A549 (cell line): ENCODE measurements at regions not wholly inside any gene's neighbourhood (a gene's known extent, or its start where the extent isn't known, plus 50 kb on each side); places are given as distances from the start of the nearest gene placed in this dataset.

Experiments used
- ATAC-seq, 2 experiments: fragments of 200-7000 bp in 1 of 2; fragments of >200 bp in 1 of 2; cut with Nextera tagmentation in 1 of 2; cut with Tn5 transposase in 1 of 2; 3 replicates each; pipeline versions ENCODE4 v1.8.0 to v1.9.1; 2018 to 2020; ENCODE audit warnings: mild to moderate bottlenecking in 1 of 2, moderate library complexity in 1 of 2
- CTCF ChIA-PET: fragments of 300-600 bp; sonication (Branson Sonifier 250); formaldehyde crosslinking; extraction: SDS; loops from one replicate; lab custom pipeline; 2021; ENCODE audit warnings: antibody characterized with exemption, inconsistent platforms; lab: Yijun Ruan, JAX
- POLR2A ChIA-PET: fragments of 350-600 bp; formaldehyde crosslinking; extraction: SDS; loops from one replicate; lab custom pipeline; 2021; ENCODE audit warnings: antibody characterized with exemption, inconsistent platforms; lab: Yijun Ruan, JAX
- DNase-seq, 2 experiments: peaks; one replicate each; pipeline versions ENCODE4 v3.0.0 to v3.0.0-alpha.2; 2011 to 2016; ENCODE audit warnings: low read depth in 1 of 2, low spot score in 1 of 2
- FAIRE-seq: peaks from 2 replicates; lab custom pipeline; 2011; peaks lifted over from hg19 to GRCh38; lab: Jason Lieb, UNC
- H3K27ac ChIP-seq, 2 experiments: fragments of >200 bp; sonication (Bioruptor Twin); formaldehyde crosslinking; 3 replicates each; pipeline ENCODE4 v1.5.1; 2016 to 2017
- H3K4me1 ChIP-seq: fragments of >200 bp; sonication (Bioruptor Twin); formaldehyde crosslinking; 3 replicates; pipeline ENCODE4 v1.6.1; 2016
- H3K4me2 ChIP-seq: fragments of >200 bp; sonication (Bioruptor Twin); formaldehyde crosslinking; 3 replicates; pipeline ENCODE4 v1.6.1; 2016
- H3K4me3 ChIP-seq: fragments of >200 bp; sonication (Bioruptor Twin); formaldehyde crosslinking; 3 replicates; pipeline ENCODE4 v1.5.1; 2016
- H3K9me3 ChIP-seq: fragments of >200 bp; sonication (Bioruptor Twin); formaldehyde crosslinking; 3 replicates; pipeline ENCODE4 v1.6.1; 2016
- BHLHE40 ChIP-seq: IDR thresholded peaks from 2 replicates; pipeline ENCODE4 v1.6.1; 2012; ENCODE audit warnings: low read depth, low read length, inconsistent platforms
- CBX2 ChIP-seq: fragments of 200-600 bp; sonication (generic); IDR thresholded peaks from 2 replicates; pipeline ENCODE4 v1.6.1; 2016; ENCODE audit warnings: low read depth, mild to moderate bottlenecking, borderline replicate concordance
- CEBPB ChIP-seq, 2 experiments: fragments of >200 bp in 1 of 2; sonication (Bioruptor Twin) in 1 of 2; formaldehyde crosslinking in 1 of 2; IDR thresholded peaks; 2 replicates each; pipeline ENCODE4 v1.6.1; 2012 to 2016
- CTCF ChIP-seq: fragments of >200 bp; sonication (Bioruptor Twin); formaldehyde crosslinking; IDR thresholded peaks from 3 replicates; pipeline ENCODE4 v1.5.1; 2016
- EHF ChIP-seq: fragments of 250-450 bp; sonication (Bioruptor Pico); IDR thresholded peaks from 2 replicates; pipeline ENCODE4 v1.5.0; 2020; ENCODE audit warnings: mild to moderate bottlenecking
- EP300 ChIP-seq, 2 experiments: fragments of >200 bp; sonication (Bioruptor Twin); formaldehyde crosslinking; IDR thresholded peaks; 2 replicates in 1 of 2; 3 replicates in 1 of 2; pipeline ENCODE4 v1.6.1; 2016 to 2017
- FOSB ChIP-seq: fragments of 250-450 bp; sonication (Bioruptor Pico); IDR thresholded peaks from 2 replicates; pipeline ENCODE4 v1.5.0; 2020; ENCODE audit warnings: mild to moderate bottlenecking, moderate library complexity
- FOXS1 ChIP-seq: fragments of 250-450 bp; sonication (Bioruptor Pico); IDR thresholded peaks from 2 replicates; pipeline ENCODE4 v1.5.0; 2020; ENCODE audit warnings: mild to moderate bottlenecking, moderate library complexity
- HES2 ChIP-seq: fragments of >200 bp; sonication (Bioruptor Twin); formaldehyde crosslinking; IDR thresholded peaks from 2 replicates; pipeline ENCODE4 v1.6.1; 2016
- HEYL ChIP-seq: fragments of 250-450 bp; sonication (Bioruptor Pico); IDR thresholded peaks from 2 replicates; pipeline ENCODE4 v1.8.0; 2021; ENCODE audit warnings: mild to moderate bottlenecking, moderate library complexity
- HMGXB4 ChIP-seq: fragments of 250-450 bp; sonication (Bioruptor Pico); IDR thresholded peaks from 2 replicates; pipeline ENCODE4 v1.5.0; 2021; ENCODE audit warnings: mild to moderate bottlenecking, moderate library complexity, borderline replicate concordance
- HOXA7 ChIP-seq: fragments of 250-450 bp; sonication (Bioruptor Pico); IDR thresholded peaks from 2 replicates; pipeline ENCODE4 v1.5.0; 2020; ENCODE audit warnings: mild to moderate bottlenecking, moderate library complexity
- HOXB13 ChIP-seq: fragments of 250-450 bp; sonication (Bioruptor Pico); IDR thresholded peaks from 2 replicates; pipeline ENCODE4 v1.5.0; 2020; ENCODE audit warnings: low read depth, mild to moderate bottlenecking, moderate library complexity
- KDM1A ChIP-seq: fragments of 200-600 bp; sonication (generic); IDR thresholded peaks from 2 replicates; pipeline ENCODE4 v1.6.1; 2016; ENCODE audit warnings: low read depth, mild to moderate bottlenecking
- KDM5A ChIP-seq: fragments of 200-600 bp; sonication (generic); IDR thresholded peaks from 2 replicates; pipeline ENCODE4 v1.6.1; 2016; ENCODE audit warnings: antibody characterized with exemption, mild to moderate bottlenecking
- MAFK ChIP-seq: fragments of 450-650 bp; IDR thresholded peaks from 2 replicates; pipeline ENCODE4 v1.6.1; 2014; ENCODE audit not compliant: partially characterized antibody
- MAX ChIP-seq: IDR thresholded peaks from 2 replicates; pipeline ENCODE4 v1.6.1; 2012
- NPAS2 ChIP-seq: fragments of 250-450 bp; sonication (Bioruptor Pico); IDR thresholded peaks from 2 replicates; pipeline ENCODE4 v1.8.0; 2022; ENCODE audit warnings: mild to moderate bottlenecking, moderate library complexity, borderline replicate concordance
- NR3C1 ChIP-seq: fragments of >200 bp; sonication (Bioruptor Twin); formaldehyde crosslinking; IDR thresholded peaks from 3 replicates; pipeline ENCODE4 v1.6.1; 2017
- RFX5 ChIP-seq: fragments of 450-650 bp; IDR thresholded peaks from 2 replicates; pipeline ENCODE4 v1.7.1; 2014; ENCODE audit warnings: antibody characterized with exemption, mild to moderate bottlenecking, moderate library complexity
- RNF2 ChIP-seq: fragments of 200-600 bp; sonication (generic); IDR thresholded peaks from 2 replicates; pipeline ENCODE4 v1.6.1; 2016; ENCODE audit warnings: low read depth, mild to moderate bottlenecking, antibody characterized with exemption, moderate library complexity, borderline replicate concordance
- SREBF2 ChIP-seq: fragments of 450-650 bp; IDR thresholded peaks from 2 replicates; pipeline ENCODE4 v1.6.1; 2014; ENCODE audit warnings: mild to moderate bottlenecking, moderate library complexity
- TFCP2L1 ChIP-seq: fragments of 250-450 bp; sonication (Bioruptor Pico); IDR thresholded peaks from 2 replicates; pipeline ENCODE4 v1.5.0; 2021; ENCODE audit warnings: mild to moderate bottlenecking
- TP53 ChIP-seq: fragments of 250-450 bp; sonication (Bioruptor Pico); IDR thresholded peaks from 2 replicates; pipeline ENCODE4 v1.5.0; 2021; ENCODE audit warnings: mild to moderate bottlenecking, moderate library complexity
- ZC3H11A ChIP-seq: fragments of 450-650 bp; IDR thresholded peaks from 2 replicates; pipeline ENCODE4 v1.6.1; 2014; ENCODE audit warnings: antibody characterized with exemption, mild to moderate bottlenecking
- ZFP36 ChIP-seq: fragments of 450-650 bp; IDR thresholded peaks from 2 replicates; pipeline ENCODE4 v1.6.1; 2014; ENCODE audit warnings: borderline replicate concordance; ENCODE audit not compliant: partially characterized antibody
- ZNF302 ChIP-seq: fragments of 250-450 bp; sonication (Bioruptor Pico); IDR thresholded peaks from 2 replicates; pipeline ENCODE4 v1.9.0; 2021; ENCODE audit warnings: inconsistent platforms, mild to moderate bottlenecking, moderate library complexity
- ZSCAN20 ChIP-seq: fragments of 250-450 bp; sonication (Bioruptor Pico); IDR thresholded peaks from 2 replicates; pipeline ENCODE4 v1.8.0; 2022; ENCODE audit warnings: mild to moderate bottlenecking, moderate library complexity
- whole genome bisulfite sequencing: methylation state at CpG from one replicate; pipeline ENCODE4 v1.1.6; 2017; ENCODE audit errors: missing lambda C conversion rate; 5-methylcytosine and 5-hydroxymethylcytosine counted together
- TF ChIP-seq, protein P1 (sequence below): IDR thresholded peaks from 2 replicates; pipeline ENCODE4 v1.6.1; 2012; ENCODE audit warnings: low read depth, borderline replicate concordance
- TF ChIP-seq, protein P2 (sequence below): fragments of 450-650 bp; IDR thresholded peaks from 2 replicates; pipeline ENCODE4 v1.6.1; 2014; ENCODE audit warnings: antibody characterized with exemption

- no peak for TF ChIP-seq KDM1A
- TF ChIP-seq CEBPB (IDR thresholded peaks at IDR 0.05), result no peak
- TF ChIP-seq NR3C1, result no peak
- TF ChIP-seq KDM5A, result no peak
- TF ChIP-seq ZFP36, result no peak
- no peak for TF ChIP-seq NPAS2 (CRISPR knock-in tag)
- TF ChIP-seq MAFK, result no peak
- TF ChIP-seq TFCP2L1 (CRISPR knock-in tag), result no peak
- no peak for TF ChIP-seq HOXB13
- TF ChIP-seq, protein P1, sequence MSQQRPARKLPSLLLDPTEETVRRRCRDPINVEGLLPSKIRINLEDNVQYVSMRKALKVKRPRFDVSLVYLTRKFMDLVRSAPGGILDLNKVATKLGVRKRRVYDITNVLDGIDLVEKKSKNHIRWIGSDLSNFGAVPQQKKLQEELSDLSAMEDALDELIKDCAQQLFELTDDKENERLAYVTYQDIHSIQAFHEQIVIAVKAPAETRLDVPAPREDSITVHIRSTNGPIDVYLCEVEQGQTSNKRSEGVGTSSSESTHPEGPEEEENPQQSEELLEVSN, result no peak
- no peak for TF ChIP-seq MAX
- TF ChIP-seq FOXS1, result no peak
- TF ChIP-seq HMGXB4 (CRISPR knock-in tag), result no peak
- TF ChIP-seq ZNF302 (CRISPR knock-in tag), result no peak
- TF ChIP-seq ZSCAN20 (CRISPR knock-in tag), result no peak
- TF ChIP-seq RFX5, result no peak
- no peak for TF ChIP-seq EHF (CRISPR knock-in tag)
- no peak for TF ChIP-seq HEYL (CRISPR knock-in tag)
- WGBS, result 18% methylated on average over 8 of the region's 8 CpGs
- Histone ChIP-seq H3K9me3 (no peaks in the 10 kb centered on the region; the same call in 2 of the 3 replicates), H3K4me1 (no peaks in the 10 kb centered on the region), H3K27ac (no peak overlapping the region), H3K4me2 (no peak overlapping the region), H3K4me3 (no peak overlapping the region)
- DNase-seq (no peak), ATAC-seq (no peak), FAIRE-seq (no peak)
- CTCF ChIA-PET, result interaction anchor here (0.5 kb wide), 1 partner anchor 195 kb away, joined by 3 read pairs; no protein-coding TSS in a partner anchor
- POLR2A ChIA-PET, result no interaction called here
These were observed 277.2 kb downstream of the EIPR1 start for GRCh38 chr2:3100386-3100785.

DNA sequence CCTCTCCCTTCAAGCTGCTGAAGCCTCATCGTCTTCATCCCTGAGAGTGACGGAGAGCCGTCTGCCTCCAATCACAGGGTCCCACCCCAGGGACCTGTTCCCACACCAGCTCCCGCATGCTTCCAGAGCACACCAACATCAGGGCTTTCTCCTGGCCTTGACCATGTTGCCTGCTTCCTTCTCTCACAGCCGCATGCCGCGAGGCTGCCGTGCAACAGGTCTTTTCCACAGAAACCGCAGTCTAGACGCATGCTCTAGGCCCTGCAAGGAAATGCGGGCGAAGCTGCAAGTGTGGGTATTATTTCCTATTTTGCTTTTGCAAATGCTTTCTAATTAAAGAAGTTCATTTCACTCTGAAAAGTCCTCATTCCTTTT lies 277.8 kb downstream of the EIPR1 start:
- H3K27ac ChIP-seq, result no peak overlapping the region
- FAIRE-seq (no peak), DNase-seq (no peak), ATAC-seq (no peak)
- H3K4me2 ChIP-seq, result no peak overlapping the region
- no peaks in the 10 kb centered on the region for H3K4me1 ChIP-seq
- ChIA-PET CTCF (no interaction called here), POLR2A (no interaction called here)
- no peaks in the 10 kb centered on the region; the same call in 2 of the 3 replicates for H3K9me3 ChIP-seq
- WGBS, result 63% methylated on average over 12 of the region's 12 CpGs
- no peak for TF ChIP-seq ZFP36
- no peak for TF ChIP-seq TP53 (CRISPR knock-in tag)
- TF ChIP-seq CTCF, result no peak
- TF ChIP-seq EHF (CRISPR knock-in tag), result no peak
- TF ChIP-seq HOXA7 (CRISPR knock-in tag), result no peak
- no peak for TF ChIP-seq ZC3H11A
- no peak for TF ChIP-seq HOXB13
- TF ChIP-seq BHLHE40, result no peak
- TF ChIP-seq ZNF302 (CRISPR knock-in tag), result no peak
- no peak for TF ChIP-seq SREBF2
- TF ChIP-seq CBX2, result no peak
- no peak for TF ChIP-seq RNF2
- TF ChIP-seq EP300 (IDR thresholded peaks at IDR 0.05), result no peak
- no peak for TF ChIP-seq RFX5
- no peak for TF ChIP-seq HES2
- TF ChIP-seq, protein P2, sequence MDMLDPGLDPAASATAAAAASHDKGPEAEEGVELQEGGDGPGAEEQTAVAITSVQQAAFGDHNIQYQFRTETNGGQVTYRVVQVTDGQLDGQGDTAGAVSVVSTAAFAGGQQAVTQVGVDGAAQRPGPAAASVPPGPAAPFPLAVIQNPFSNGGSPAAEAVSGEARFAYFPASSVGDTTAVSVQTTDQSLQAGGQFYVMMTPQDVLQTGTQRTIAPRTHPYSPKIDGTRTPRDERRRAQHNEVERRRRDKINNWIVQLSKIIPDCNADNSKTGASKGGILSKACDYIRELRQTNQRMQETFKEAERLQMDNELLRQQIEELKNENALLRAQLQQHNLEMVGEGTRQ, result no peak
- TF ChIP-seq FOSB, result no peak
- no peak overlapping the region for H3K4me3 ChIP-seq
